ENCODE measurements at regions not wholly inside any gene's neighbourhood (a gene's known extent, or its start where the extent isn't known, plus 50 kb on each side); places are given as distances from the start of the nearest gene placed in this dataset.

- no peaks in the 10 kb centered on the region for H3K79me2 ChIP-seq (ENCODE audit: control insufficient read depth, insufficient read depth, low read length)
- no peak overlapping the region for H3K18ac ChIP-seq (ENCODE audit: low read length)
- no peak overlapping the region for H3K4me2 ChIP-seq (ENCODE audit: low read length)
- no peak overlapping the region for H2BK120ac ChIP-seq (ENCODE audit: low read depth, low read length)
- H3K79me1 ChIP-seq (ENCODE audit: low read length), result no peaks in the 10 kb centered on the region
- H3K9ac ChIP-seq (ENCODE audit: low read length), result no peak overlapping the region
- no peak overlapping the region for H3K23ac ChIP-seq (ENCODE audit: low read length)
- no peak overlapping the region for H3K4ac ChIP-seq (ENCODE audit: low read depth, low read length)
- no peak overlapping the region for H2AK5ac ChIP-seq (ENCODE audit: low read length)
- no peak overlapping the region for H3K56ac ChIP-seq (ENCODE audit: low read length)
- H4K8ac ChIP-seq (ENCODE audit: low read depth, low read length), result no peak overlapping the region
- DNase-seq, result no peak
- H3K27ac ChIP-seq (ENCODE audit: low read depth, low read length), result no peak overlapping the region
- WGBS (ENCODE audit: extremely low coverage, insufficient coverage, low lambda C conversion rate), result no CpG with 5 or more reads among the region's 3 CpGs
- no peak overlapping the region for H3K4me3 ChIP-seq (ENCODE audit: low read length)
- no peaks in the 10 kb centered on the region for H3K36me3 ChIP-seq (ENCODE audit: control insufficient read depth, insufficient read depth, low read length)
- no peak overlapping the region for H4K5ac ChIP-seq (ENCODE audit: low read length)
- no peak overlapping the region for H2BK5ac ChIP-seq (ENCODE audit: low read length)
- no peak overlapping the region for H2BK15ac ChIP-seq (replicated peaks; ENCODE audit: low read depth)
- H3K4me1 ChIP-seq (ENCODE audit: control insufficient read depth, low read depth, low read length), result no peaks in the 10 kb centered on the region
- H3K27me3 ChIP-seq (ENCODE audit: insufficient read depth, low read length, poor library complexity), result no peaks in the 10 kb centered on the region
Observed at GRCh38 chrX:116226665-116227484, 56.3 kb downstream of the AGTR2 start.

GRCh38 chrX:116230130-116230898 is 59.8 kb downstream of the AGTR2 start:
- H2BK5ac ChIP-seq (ENCODE audit: low read length), result no peak overlapping the region
- H3K4me1 ChIP-seq (ENCODE audit: control insufficient read depth, low read depth, low read length), result no peaks in the 10 kb centered on the region
- H3K27me3 ChIP-seq (ENCODE audit: insufficient read depth, low read length, poor library complexity), result no peaks in the 10 kb centered on the region
- H3K4me3 ChIP-seq (ENCODE audit: low read length), result no peak overlapping the region
- H4K8ac ChIP-seq (ENCODE audit: low read depth, low read length), result no peak overlapping the region
- H3K79me1 ChIP-seq (ENCODE audit: low read length), result no peaks in the 10 kb centered on the region
- no peaks in the 10 kb centered on the region for H3K36me3 ChIP-seq (ENCODE audit: control insufficient read depth, insufficient read depth, low read length)
- no peak overlapping the region for H3K18ac ChIP-seq (ENCODE audit: low read length)
- H4K5ac ChIP-seq (ENCODE audit: low read length), result no peak overlapping the region
- H3K9ac ChIP-seq (ENCODE audit: low read length), result no peak overlapping the region
- WGBS (ENCODE audit: extremely low coverage, insufficient coverage, low lambda C conversion rate), result no CpG with 5 or more reads among the region's 4 CpGs
- H2BK120ac ChIP-seq (ENCODE audit: low read depth, low read length), result no peak overlapping the region
- no peak for DNase-seq
- no peaks in the 10 kb centered on the region for H3K79me2 ChIP-seq (ENCODE audit: control insufficient read depth, insufficient read depth, low read length)
- no peak overlapping the region for H3K4ac ChIP-seq (ENCODE audit: low read depth, low read length)
- no peak overlapping the region for H2BK15ac ChIP-seq (replicated peaks; ENCODE audit: low read depth)
- no peak overlapping the region for H3K4me2 ChIP-seq (ENCODE audit: low read length)
- no peak overlapping the region for H3K56ac ChIP-seq (ENCODE audit: low read length)
- no peak overlapping the region for H3K23ac ChIP-seq (ENCODE audit: low read length)
- H2AK5ac ChIP-seq (ENCODE audit: low read length), result no peak overlapping the region
- H3K27ac ChIP-seq (ENCODE audit: low read depth, low read length), result no peak overlapping the region

- Histone ChIP-seq H4K5ac (ENCODE audit: low read length) (no peak overlapping the region), H2AK5ac (ENCODE audit: low read length) (no peak overlapping the region), H3K4me3 (ENCODE audit: low read length) (no peak overlapping the region), H2BK15ac (replicated peaks; ENCODE audit: low read depth) (no peak overlapping the region), H3K56ac (ENCODE audit: low read length) (no peak overlapping the region), H4K8ac (ENCODE audit: low read depth, low read length) (no peak overlapping the region), H3K79me1 (ENCODE audit: low read length) (no peaks in the 10 kb centered on the region), H2BK5ac (ENCODE audit: low read length) (no peak overlapping the region), H3K27ac (ENCODE audit: low read depth, low read length) (no peak overlapping the region), H3K18ac (ENCODE audit: low read length) (no peak overlapping the region), H3K27me3 (ENCODE audit: insufficient read depth, low read length, poor library complexity) (no peaks in the 10 kb centered on the region), H3K4me1 (ENCODE audit: control insufficient read depth, low read depth, low read length) (no peaks in the 10 kb centered on the region), H3K4ac (ENCODE audit: low read depth, low read length) (no peak overlapping the region), H3K4me2 (ENCODE audit: low read length) (no peak overlapping the region), H3K23ac (ENCODE audit: low read length) (no peak overlapping the region), H3K79me2 (ENCODE audit: control insufficient read depth, insufficient read depth, low read length) (no peaks in the 10 kb centered on the region), H2BK120ac (ENCODE audit: low read depth, low read length) (no peak overlapping the region), H3K36me3 (ENCODE audit: control insufficient read depth, insufficient read depth, low read length) (no peaks in the 10 kb centered on the region), H3K9ac (ENCODE audit: low read length) (no peak overlapping the region)
- DNase-seq, result no peak
- WGBS (ENCODE audit: extremely low coverage, insufficient coverage, low lambda C conversion rate), result no CpG with 5 or more reads among the region's 3 CpGs
Observed at GRCh38 chrX:116232833-116233232, 62.3 kb downstream of the AGTR2 start.

- H3K4me3 ChIP-seq (ENCODE audit: low read length), result no peak overlapping the region
- no peak overlapping the region for H3K23ac ChIP-seq (ENCODE audit: low read length)
- H3K4me2 ChIP-seq (ENCODE audit: low read length), result no peak overlapping the region
- no peaks in the 10 kb centered on the region for H3K36me3 ChIP-seq (ENCODE audit: control insufficient read depth, insufficient read depth, low read length)
- H3K79me1 ChIP-seq (ENCODE audit: low read length), result no peaks in the 10 kb centered on the region
- H3K18ac ChIP-seq (ENCODE audit: low read length), result no peak overlapping the region
- H2BK120ac ChIP-seq (ENCODE audit: low read depth, low read length), result no peak overlapping the region
- no peaks in the 10 kb centered on the region for H3K4me1 ChIP-seq (ENCODE audit: control insufficient read depth, low read depth, low read length)
- H3K9ac ChIP-seq (ENCODE audit: low read length), result no peak overlapping the region
- no peak overlapping the region for H3K56ac ChIP-seq (ENCODE audit: low read length)
- no peak overlapping the region for H3K27ac ChIP-seq (ENCODE audit: low read depth, low read length)
- no peak overlapping the region for H2BK15ac ChIP-seq (replicated peaks; ENCODE audit: low read depth)
- H3K4ac ChIP-seq (ENCODE audit: low read depth, low read length), result no peak overlapping the region
- H4K8ac ChIP-seq (ENCODE audit: low read depth, low read length), result no peak overlapping the region
- H2AK5ac ChIP-seq (ENCODE audit: low read length), result no peak overlapping the region
- H2BK5ac ChIP-seq (ENCODE audit: low read length), result no peak overlapping the region
- no peaks in the 10 kb centered on the region for H3K79me2 ChIP-seq (ENCODE audit: control insufficient read depth, insufficient read depth, low read length)
- no peak for DNase-seq
- H4K5ac ChIP-seq (ENCODE audit: low read length), result no peak overlapping the region
- no peaks in the 10 kb centered on the region for H3K27me3 ChIP-seq (ENCODE audit: insufficient read depth, low read length, poor library complexity)
Observed at GRCh38 chrX:116236666-116237065, 66.1 kb downstream of the AGTR2 start.

- no peak overlapping the region for H4K5ac ChIP-seq (ENCODE audit: low read length)
- H3K9ac ChIP-seq (ENCODE audit: low read length), result no peak overlapping the region
- H3K23ac ChIP-seq (ENCODE audit: low read length), result no peak overlapping the region
- no peak overlapping the region for H3K27ac ChIP-seq (ENCODE audit: low read depth, low read length)
- no peak overlapping the region for H2BK5ac ChIP-seq (ENCODE audit: low read length)
- no peak overlapping the region for H2AK5ac ChIP-seq (ENCODE audit: low read length)
- no peak overlapping the region for H3K4ac ChIP-seq (ENCODE audit: low read depth, low read length)
- no peaks in the 10 kb centered on the region for H3K79me2 ChIP-seq (ENCODE audit: control insufficient read depth, insufficient read depth, low read length)
- H3K56ac ChIP-seq (ENCODE audit: low read length), result no peak overlapping the region
- no peaks in the 10 kb centered on the region for H3K4me1 ChIP-seq (ENCODE audit: control insufficient read depth, low read depth, low read length)
- H3K79me1 ChIP-seq (ENCODE audit: low read length), result no peaks in the 10 kb centered on the region
- no peak overlapping the region for H2BK120ac ChIP-seq (ENCODE audit: low read depth, low read length)
- no peak for DNase-seq
- no peak overlapping the region for H2BK15ac ChIP-seq (replicated peaks; ENCODE audit: low read depth)
- H3K4me2 ChIP-seq (ENCODE audit: low read length), result no peak overlapping the region
- WGBS (ENCODE audit: extremely low coverage, insufficient coverage, low lambda C conversion rate), result no CpG with 5 or more reads among the region's 1 CpG
- no peak overlapping the region for H4K8ac ChIP-seq (ENCODE audit: low read depth, low read length)
- H3K27me3 ChIP-seq (ENCODE audit: insufficient read depth, low read length, poor library complexity), result no peaks in the 10 kb centered on the region
- H3K4me3 ChIP-seq (ENCODE audit: low read length), result no peak overlapping the region
- no peaks in the 10 kb centered on the region for H3K36me3 ChIP-seq (ENCODE audit: control insufficient read depth, insufficient read depth, low read length)
- H3K18ac ChIP-seq (ENCODE audit: low read length), result no peak overlapping the region
Observed at GRCh38 chrX:116238093-116238492, 67.5 kb downstream of the AGTR2 start.

Measured in mesendoderm (in vitro differentiated cells).